ENCODE measurements at regions not wholly inside any gene's neighbourhood (a gene's known extent, or its start where the extent isn't known, plus 50 kb on each side); places are given as distances from the start of the nearest gene placed in this dataset.

DNA sequence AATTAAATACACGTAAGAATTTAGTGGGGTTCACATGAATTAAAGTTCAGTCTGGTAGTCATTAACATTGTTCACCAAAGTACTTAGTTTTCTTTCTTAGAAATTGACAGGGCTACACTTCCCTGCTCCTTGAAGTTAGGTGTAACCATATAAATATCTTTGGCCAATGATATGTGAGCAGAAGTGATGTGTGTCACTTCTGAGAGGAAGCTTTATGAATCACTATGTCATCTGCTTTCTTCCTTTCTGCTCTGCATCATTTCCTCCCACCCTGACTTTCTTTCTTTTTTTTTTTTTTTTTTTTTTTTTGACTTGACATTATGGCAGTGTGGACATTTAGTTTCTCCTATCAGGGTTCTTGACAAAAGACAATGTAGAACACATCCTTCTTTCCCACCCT, 156.2 kb upstream of the COL8A1 start:
- TF ChIP-seq POLR2A (IDR thresholded peaks at IDR 0.05; ENCODE audit: low read depth, low read length) (no peak), POLR2AphosphoS5 (IDR thresholded peaks at IDR 0.05; ENCODE audit: low read depth, low read length) (no peak)

Data from GM12892 (cell line).